ENCODE measurements at regions not wholly inside any gene's neighbourhood (a gene's known extent, or its start where the extent isn't known, plus 50 kb on each side); places are given as distances from the start of the nearest gene placed in this dataset.

DNA sequence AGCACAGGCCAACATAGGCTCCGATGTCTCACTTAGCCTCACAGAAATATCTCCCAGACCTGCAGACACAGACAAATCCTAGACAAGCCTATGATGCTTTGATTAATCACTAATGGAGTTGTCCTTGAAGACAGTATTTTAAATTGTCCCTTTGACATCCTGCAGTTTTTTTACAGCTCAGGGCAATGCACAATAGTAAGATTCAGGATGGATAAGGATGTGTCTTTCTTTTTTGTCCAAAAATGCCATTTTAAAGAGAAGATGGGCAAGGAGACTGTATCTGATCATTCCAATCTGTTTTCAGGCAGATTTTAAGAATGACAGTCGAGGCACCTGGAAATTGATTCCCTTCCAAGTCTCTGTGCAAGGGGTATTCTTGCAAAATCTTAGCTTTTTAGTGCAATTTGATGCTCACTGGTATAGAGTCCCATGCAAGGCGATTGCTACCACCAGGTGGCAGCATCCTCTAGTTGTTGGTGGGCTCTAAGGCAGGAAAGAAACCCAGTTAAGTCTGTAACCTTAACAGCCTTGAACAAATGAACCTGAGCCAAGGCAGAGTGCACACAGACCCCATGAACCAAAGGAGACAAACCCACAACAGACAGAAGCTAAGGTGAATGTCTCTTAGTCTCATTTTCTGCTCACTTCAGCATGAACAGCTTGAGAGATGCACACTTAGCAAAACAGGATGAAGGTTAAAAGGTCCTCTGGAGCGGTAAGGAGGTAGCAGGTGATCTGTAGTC is 51.2 kb upstream of the MINAR1 start:
- Histone ChIP-seq H3K36me3 (ENCODE audit: control insufficient read depth in 2 of 3, insufficient read depth in 3 of 3, low read length in 3 of 3) (no peaks in the 10 kb centered on the region), H3K9me3 (ENCODE audit: control insufficient read depth in 2 of 3, insufficient read depth in 1 of 3, low read length in 3 of 3) (no peaks in the 10 kb centered on the region), H3K27ac (ENCODE audit: low read depth in 2 of 2, low read length in 2 of 2) (no peak overlapping the region), H3K27me3 (ENCODE audit: control insufficient read depth, insufficient read depth, low read length) (no peaks in the 10 kb centered on the region), H3K4me3 (ENCODE audit: low read length in 3 of 3) (no peak overlapping the region), H3K4me1 (ENCODE audit: control insufficient read depth in 2 of 3, insufficient read depth in 2 of 3, low read depth in 1 of 3, low read length in 3 of 3) (no peaks in the 10 kb centered on the region), H3K9ac (ENCODE audit: low read length in 3 of 3) (no peak overlapping the region)
- TF ChIP-seq, protein P1, sequence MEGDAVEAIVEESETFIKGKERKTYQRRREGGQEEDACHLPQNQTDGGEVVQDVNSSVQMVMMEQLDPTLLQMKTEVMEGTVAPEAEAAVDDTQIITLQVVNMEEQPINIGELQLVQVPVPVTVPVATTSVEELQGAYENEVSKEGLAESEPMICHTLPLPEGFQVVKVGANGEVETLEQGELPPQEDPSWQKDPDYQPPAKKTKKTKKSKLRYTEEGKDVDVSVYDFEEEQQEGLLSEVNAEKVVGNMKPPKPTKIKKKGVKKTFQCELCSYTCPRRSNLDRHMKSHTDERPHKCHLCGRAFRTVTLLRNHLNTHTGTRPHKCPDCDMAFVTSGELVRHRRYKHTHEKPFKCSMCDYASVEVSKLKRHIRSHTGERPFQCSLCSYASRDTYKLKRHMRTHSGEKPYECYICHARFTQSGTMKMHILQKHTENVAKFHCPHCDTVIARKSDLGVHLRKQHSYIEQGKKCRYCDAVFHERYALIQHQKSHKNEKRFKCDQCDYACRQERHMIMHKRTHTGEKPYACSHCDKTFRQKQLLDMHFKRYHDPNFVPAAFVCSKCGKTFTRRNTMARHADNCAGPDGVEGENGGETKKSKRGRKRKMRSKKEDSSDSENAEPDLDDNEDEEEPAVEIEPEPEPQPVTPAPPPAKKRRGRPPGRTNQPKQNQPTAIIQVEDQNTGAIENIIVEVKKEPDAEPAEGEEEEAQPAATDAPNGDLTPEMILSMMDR (IDR thresholded peaks at IDR 0.05; ENCODE audit: borderline replicate concordance, extremely low read depth, insufficient read depth): peak; percentile 92
- DNase-seq: peak; percentile 81 to 89 (median 82)
- no peak for FAIRE-seq
- intact Hi-C loops (cut with DNase I): no loop called here

DNA sequence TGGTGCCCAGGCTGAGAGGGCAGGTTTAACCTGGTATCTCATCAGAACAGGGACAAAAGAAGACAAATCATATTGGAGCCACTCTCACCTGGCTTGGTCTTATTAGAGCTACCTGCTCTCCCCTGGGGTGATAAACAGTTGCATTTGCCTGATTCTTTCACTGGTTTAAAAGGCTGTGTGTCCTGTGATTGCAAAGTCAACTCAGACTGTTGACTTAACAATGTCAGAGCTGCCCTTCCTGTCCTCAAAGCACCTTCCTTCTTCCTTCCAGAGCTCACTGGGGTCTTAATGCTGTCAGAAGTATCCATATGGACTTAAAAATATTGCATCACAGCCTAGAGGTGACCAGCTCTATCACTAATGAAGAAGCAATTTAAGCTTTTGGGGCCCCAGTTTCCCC is 50.5 kb upstream of the MINAR1 start:
- FAIRE-seq: no peak
- H3K4me3 ChIP-seq (ENCODE audit: low read length in 3 of 3): no peak overlapping the region
- H3K4me1 ChIP-seq (ENCODE audit: control insufficient read depth in 2 of 3, insufficient read depth in 2 of 3, low read depth in 1 of 3, low read length in 3 of 3): no peaks in the 10 kb centered on the region
- no peaks in the 10 kb centered on the region for H3K9me3 ChIP-seq (ENCODE audit: control insufficient read depth in 2 of 3, insufficient read depth in 1 of 3, low read length in 3 of 3)
- no peaks in the 10 kb centered on the region for H3K27me3 ChIP-seq (ENCODE audit: control insufficient read depth, insufficient read depth, low read length)
- no peak for DNase-seq
- no peak overlapping the region for H3K27ac ChIP-seq (ENCODE audit: low read depth in 2 of 2, low read length in 2 of 2)
- no peaks in the 10 kb centered on the region for H3K36me3 ChIP-seq (ENCODE audit: control insufficient read depth in 2 of 3, insufficient read depth in 3 of 3, low read length in 3 of 3)
- TF ChIP-seq, protein P1 (IDR thresholded peaks at IDR 0.05; ENCODE audit: borderline replicate concordance, extremely low read depth, insufficient read depth): no peak
- intact Hi-C loops (cut with DNase I): no loop called here
- H3K9ac ChIP-seq (ENCODE audit: low read length in 3 of 3): no peak overlapping the region
